AML-193 (cell line): ENCODE measurements at regions not wholly inside any gene's neighbourhood (a gene's known extent, or its start where the extent isn't known, plus 50 kb on each side); places are given as distances from the start of the nearest gene placed in this dataset.
A peak's percentile ranks its signal among the peaks of the same experiment; 100 is the strongest.

Experiments used
- DNase-seq, 2 experiments: peaks; one replicate each; lab custom pipeline; 2025; lab: John Stamatoyannopoulos, UW

DNA sequence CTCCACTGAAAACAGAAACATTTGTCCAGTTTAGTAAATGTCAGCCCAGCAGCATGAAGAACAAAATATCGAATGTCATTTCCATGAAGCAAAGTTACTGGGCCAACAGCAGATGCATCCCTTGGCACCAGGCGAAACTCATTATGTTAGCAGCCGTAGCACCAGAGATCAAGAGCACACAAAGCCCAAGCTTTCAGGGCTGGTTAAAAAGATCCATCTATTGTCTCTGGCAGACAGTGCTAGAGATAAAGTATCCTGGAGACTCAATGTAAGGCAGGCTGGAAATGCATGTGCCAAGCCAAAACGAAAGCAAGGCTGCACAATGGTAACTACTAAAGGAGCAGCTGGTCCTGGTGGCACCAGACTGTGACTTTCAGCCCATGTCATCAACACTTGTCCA is 120.3 kb upstream of the PLEKHG7 start:
- DNase-seq: no peak

GRCh38 chr12:92581604-92582003 is 121.2 kb upstream of the PLEKHG7 start:
- DNase-seq: peak; percentile 11 to 18

GRCh38 chr12:92574911-92575570 is 127.7 kb upstream of the PLEKHG7 start:
- no peak for DNase-seq

DNA sequence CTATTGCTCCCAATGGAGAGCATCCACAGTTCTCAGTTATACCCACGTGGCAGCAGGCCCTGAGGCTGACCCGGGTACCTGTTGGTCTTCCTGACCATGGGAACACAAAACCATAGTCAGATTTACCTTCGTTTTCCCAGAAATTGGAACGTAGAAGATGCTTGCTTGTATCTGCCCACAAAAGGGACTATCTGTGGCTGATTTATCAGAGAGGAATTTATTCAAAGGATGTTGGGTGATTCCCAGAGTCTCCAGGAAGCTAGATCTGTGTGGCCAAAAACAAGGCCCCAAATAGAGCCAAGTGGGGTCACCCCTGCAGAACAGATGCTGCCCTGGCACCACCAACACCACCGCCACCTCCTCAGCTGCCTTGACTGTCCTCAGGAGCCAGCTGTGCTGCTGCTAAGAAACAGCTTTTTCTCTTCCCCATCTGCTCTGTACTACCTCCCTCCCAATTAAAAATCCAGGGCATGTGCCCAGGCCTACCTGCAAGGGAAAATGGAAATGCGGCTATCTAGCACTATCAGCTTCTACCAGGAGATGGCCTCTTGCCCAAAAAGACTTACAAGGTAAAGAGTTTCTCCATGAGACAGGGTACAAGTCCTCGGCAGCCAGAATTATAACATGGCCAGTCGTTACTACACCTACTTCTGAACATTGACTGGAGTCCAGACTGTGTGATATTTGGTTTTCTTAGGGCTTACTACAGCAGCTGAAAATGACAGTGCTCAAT is 128.6 kb upstream of the PLEKHG7 start:
- DNase-seq: peak; percentile 15 to 25

DNA sequence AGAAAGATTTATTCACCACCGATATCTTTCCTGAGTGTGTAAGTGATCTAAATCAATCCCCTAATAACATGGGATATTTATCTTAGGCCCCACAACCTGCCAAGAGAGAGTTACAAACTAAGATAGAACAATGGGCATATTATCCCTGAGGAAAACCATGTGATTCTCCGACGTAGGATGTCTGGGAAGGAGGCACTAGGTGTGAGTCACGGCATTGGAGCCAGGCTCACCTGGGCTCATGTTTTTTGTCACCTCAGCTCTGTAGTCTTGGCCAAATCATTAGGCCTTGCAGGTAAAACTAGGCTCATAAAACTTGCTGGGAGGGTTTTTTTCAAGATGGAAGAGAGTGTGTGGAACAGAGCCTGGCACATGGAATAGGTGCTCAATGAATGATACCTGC is 129.7 kb upstream of the PLEKHG7 start:
- no peak for DNase-seq

- DNase-seq: no peak
These were observed 130.8 kb upstream of the PLEKHG7 start for GRCh38 chr12:92571844-92572543.

DNA sequence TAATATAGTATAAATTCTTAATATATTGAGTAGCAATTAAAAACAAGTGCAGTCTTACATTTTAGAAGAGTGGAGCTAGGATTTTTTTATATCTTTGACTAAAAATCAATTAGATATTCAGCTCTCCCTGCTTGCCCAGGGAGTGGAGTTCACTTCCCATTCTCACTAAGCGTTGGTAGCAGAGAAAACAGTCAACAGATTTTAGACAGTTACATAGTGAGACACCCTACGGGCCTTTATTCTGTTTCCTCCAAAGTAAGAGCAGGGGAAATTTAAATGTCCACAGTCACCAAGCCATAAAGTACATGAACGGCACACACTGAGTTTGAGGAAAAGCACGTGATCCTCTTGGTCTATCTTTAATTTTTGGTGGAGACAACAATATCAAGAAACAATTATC is 131.6 kb upstream of the PLEKHG7 start:
- no peak for DNase-seq

DNA sequence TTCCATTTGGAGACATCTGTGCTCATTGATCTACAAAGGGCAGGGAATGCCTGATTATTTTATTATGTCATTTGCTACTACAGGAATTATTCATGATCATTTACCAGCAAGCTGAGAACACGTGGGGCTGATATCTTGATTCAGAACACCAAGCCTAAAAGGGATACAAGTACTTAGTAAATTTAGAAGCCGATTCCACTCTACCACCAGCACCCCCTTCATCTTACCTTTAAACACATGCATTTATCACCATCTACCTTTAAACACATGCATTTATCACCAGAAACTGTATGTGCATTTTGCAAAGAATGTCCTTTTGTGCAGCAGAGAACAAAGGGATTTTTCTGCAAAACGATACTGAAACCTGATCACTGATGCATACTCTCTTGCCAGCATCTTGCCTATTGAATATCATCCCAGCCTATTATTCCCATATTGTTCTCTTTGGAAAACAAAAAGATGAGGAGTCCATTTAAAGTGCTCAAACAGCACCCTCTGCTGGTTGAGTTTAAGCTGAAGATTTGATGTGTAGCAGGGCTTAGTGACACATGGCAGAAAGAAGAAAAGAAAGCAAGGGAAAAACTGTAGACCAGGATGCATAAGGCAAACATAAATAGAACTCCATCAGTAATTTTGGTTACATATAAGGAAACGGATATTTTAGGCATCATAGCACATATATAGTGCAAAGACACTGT is 132.6 kb upstream of the PLEKHG7 start:
- peak; percentile 32 to 43 for DNase-seq

- no peak for DNase-seq
These were observed 134.1 kb upstream of the PLEKHG7 start for GRCh38 chr12:92568691-92569090.

DNA sequence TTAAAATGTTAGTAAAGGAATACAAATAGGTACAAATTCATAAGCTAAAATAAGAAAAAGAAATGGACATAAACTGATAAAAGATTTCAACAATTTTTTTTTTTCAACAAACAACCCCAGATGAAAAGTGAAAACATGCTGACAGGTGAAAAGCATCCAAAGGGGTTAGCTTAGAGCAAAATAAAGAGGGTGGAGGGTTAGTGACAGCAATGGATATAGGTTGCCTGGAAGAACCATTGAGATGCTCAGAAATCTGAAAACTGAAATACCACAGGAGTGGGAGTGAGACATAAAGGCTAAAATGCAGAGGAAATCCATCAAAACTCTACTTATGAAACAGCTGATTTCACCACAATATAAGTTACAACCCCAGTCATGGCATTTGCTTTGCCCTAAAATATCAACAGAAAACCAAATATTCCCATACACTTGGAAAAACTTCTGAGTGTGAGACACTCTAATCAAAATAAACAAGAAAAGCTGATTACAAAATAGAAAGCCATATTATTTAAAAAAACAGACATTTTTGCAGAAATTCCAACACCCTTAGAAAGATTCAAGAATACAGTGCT is 136.3 kb upstream of the PLEKHG7 start:
- DNase-seq: no peak

DNA sequence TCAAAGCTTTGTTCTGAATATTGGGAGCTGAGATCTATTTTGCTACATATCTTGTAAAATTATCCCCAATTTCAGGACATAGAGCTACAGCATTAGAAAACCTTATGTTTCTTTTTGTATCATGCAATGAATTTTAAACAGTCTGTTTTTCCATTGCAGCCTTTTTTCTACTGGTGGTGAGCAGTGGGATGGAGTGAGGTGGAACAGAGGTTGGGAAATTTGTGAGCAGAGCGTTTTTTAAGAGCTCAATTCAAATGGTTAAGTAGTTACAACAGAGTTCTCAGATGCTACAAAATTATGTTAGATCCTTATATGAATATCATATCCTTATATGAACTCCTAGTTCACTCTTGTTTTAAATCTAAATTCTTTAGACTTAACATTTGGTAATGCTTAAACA is 139.0 kb upstream of the PLEKHG7 start:
- DNase-seq: no peak

- DNase-seq: no peak
These were observed 140.6 kb upstream of the PLEKHG7 start for GRCh38 chr12:92562063-92562734.

DNA sequence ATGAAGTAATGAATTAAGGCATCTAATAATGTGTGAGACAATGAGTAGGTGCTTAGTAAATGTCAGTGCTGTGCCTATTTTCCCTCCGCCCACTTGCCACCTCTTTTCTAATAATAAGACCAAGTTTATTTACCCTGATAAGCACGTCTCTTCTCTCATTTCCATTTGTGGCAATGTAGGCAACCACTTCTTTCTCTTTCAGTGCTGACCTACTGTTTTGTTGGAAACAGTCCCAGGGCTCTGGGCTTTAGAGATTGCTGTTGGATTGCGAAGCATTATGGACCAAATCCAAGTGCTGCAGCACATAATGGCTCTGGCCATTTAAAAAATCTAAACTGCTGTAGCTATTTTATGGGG is 141.3 kb upstream of the PLEKHG7 start:
- no peak for DNase-seq

GRCh38 chr12:92560713-92561542 is 141.9 kb upstream of the PLEKHG7 start:
- DNase-seq: no peak

DNA sequence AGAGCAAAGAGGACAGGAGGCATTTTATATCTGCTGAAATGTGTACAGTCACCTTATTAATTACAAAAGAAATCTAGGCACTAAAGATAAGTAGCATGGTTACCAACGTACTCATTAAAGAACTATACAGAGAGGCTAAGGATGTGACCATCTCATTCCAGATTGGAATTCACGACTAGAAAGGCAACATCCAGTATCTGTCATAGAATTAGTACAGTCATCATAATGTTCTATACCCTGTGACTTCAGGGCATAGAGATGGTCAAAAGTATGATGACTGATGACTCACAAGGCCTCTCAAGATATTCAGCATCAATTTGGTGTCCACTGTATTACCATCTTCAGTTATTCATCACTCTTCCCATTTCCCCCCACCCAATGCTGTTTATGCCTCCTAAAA is 144.0 kb upstream of the PLEKHG7 start:
- no peak for DNase-seq

DNA sequence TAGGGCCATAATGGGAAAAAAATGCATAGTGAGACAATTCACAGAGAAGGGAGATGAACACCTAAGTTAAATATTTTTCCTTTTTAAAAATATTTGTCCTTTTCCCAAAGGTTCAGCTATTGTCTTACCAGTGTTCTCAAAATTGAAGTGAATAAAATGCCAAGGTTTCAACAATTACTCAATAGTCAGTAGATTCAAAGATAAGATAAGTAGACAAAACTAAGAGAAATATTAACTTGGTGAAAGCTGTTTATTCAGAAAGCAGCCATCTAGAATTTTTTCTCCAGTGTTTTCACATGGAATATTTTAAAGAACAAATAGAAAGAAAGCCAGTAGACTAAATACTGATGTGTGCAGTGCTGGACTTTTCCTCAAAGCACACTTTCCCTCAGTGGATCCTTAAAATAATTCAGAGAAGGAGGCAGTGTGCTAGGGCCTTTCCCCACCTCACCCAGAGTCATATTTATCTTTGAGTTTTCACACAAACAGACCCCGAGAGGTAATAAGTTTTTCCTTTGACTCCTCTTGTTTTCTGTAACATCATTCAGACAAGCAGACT is 144.5 kb upstream of the PLEKHG7 start:
- DNase-seq: no peak

DNA sequence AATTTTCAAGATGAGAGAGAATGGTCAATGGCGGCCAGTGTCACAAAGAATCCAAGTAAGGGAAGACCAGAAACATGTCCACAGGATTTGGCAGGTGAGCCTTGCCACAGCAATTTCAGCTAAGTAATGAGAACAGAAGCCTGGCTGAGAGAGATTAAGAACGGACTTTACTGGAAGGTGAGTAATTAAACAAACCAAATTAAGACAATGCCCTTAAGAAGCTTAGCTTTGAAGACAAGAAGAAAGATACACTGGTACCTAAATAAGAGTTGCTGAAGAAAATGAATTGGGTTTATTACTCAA is 145.4 kb upstream of the PLEKHG7 start:
- no peak for DNase-seq

DNA sequence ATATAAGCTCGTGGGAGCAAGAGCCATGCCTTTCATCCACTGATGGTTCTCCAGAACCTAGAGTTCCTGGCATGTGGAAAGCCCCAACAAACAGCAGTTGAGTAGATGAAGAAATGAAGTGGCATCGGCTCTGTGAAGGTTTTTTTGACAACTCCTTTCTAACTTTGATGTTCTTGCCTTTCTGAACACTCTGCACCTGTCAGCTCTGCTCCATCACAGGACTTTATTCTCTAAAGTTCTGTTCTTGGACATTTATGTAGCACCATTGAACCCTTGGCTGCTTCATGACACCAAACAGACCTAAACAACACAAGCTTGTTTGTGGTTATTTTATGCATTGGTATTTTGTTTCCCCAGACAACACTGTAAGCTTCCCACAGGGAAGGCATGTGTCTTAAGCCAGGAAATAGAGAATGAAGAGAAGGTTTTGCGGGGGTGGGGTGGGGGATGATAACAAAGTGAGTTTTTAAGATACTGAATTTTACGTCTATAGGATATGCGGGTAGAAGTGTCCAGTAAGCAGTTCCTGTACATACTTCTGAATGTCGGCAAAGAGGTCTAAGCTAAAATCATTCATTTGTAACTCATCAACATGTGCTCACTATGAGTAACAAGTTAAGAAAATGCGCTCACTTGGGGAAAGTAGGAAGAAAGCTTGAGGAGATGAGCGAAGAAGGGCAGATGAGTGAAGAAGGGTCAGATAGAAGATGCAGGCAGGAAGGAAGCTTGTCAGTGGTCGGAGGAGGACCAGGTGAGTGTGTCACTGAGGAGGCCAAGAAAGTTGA is 146.0 kb upstream of the PLEKHG7 start:
- no peak for DNase-seq

DNA sequence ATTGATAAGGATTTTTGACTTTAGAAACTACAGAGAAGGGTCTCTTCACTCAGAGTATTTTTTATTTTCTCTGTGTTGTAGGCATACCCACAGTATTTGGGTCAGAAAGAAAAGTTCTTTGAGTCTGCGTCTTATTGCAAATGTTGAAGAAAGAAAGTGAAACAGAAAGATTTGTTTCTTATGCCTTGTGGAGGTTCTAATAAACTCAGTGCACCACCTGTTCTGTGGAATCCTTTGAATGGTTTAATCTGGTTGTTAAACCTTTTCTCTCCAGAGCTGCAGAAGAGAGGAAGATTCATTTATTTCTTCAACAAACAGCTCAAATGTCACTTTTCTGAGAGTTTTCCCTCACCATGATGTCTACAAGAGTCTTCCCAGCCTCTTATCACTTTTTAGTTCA is 146.6 kb upstream of the PLEKHG7 start:
- no peak for DNase-seq
